ENCODE measurements at regions not wholly inside any gene's neighbourhood (a gene's known extent, or its start where the extent isn't known, plus 50 kb on each side); places are given as distances from the start of the nearest gene placed in this dataset.

DNA sequence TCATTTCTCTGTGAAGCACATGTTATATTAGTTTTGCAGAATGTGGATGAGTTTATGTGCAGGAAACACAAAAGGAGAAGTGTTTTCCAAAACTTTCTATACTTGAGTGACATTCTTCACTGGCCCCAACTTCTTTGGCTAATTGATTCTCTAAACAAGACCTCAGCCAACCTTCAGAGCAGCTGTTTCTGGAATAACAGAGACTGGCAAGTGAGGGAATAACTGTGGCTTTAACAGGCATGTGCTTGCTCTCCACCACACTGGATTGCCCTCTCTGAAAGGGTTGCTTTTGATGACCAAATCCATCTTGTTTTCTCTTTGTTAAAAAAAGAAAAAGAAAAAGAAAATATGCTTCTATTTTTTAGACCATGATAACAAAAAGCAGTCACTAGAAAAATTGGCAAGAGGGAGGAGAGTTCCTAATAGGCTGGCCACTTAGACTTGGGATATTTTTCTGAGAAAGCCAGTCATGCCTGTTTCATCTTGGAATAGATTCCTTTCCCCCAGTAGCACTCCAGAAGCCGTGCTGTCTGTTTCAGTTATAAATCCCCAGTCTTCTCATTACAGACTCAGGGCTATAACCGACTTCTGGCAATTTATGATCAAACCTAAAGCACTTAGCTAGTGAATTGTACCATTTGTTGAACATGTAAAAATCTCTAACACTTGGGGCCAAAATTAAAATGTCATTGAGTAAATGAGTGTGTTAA lies 295.0 kb upstream of the NR3C2 start (continued):
- TF ChIP-seq ZNF558 (CRISPR knock-in tag; IDR thresholded peaks at IDR 0.05; ENCODE audit: borderline replicate concordance) (no peak), SP1 (IDR thresholded peaks at IDR 0.05) (no peak), SP1 (CRISPR knock-in tag; IDR thresholded peaks at IDR 0.05) (no peak), SKI (IDR thresholded peaks at IDR 0.05; ENCODE audit: partially characterized antibody) (no peak)
- TF ChIP-seq, protein P1, sequence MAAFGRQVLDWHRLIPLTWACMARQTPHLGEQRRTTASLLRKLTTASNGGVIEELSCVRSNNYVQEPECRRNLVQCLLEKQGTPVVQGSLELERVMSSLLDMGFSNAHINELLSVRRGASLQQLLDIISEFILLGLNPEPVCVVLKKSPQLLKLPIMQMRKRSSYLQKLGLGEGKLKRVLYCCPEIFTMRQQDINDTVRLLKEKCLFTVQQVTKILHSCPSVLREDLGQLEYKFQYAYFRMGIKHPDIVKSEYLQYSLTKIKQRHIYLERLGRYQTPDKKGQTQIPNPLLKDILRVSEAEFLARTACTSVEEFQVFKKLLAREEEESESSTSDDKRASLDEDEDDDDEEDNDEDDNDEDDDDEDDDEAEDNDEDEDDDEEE (CRISPR knock-in tag; IDR thresholded peaks at IDR 0.05), result no peak

DNA sequence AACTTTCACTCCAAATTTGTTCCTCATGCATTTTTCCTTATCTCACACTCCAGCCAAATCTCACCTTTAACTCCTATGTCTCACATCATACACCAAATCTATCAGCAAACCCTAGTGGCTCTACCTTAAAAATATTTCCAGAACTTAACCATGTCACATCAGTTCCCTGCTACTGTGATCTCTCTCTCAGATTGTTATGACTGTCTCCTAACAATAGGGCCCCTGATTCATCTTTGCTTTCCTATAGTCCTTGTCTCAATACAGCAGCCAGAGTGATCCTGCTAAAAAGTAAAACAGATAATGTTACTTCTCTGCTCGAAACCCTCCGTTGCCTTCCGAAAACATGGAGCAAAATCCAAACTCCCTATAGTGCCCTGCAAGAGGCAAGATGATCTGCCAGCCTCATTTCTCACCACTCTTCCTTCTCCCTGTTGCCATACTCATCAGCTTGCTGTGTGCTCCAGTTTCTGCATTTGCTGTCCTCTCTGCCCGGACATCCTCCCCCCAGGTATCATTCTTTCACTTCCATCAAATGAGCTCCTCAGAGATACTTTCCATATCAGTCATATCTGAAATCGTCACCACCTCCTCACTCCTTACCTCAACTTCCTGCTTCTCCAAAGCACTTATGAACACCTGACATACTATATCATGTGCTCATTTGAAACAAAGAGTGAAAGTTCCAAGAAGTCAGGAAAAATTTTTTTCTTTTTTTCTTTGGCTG lies 293.4 kb upstream of the NR3C2 start:
- H3K9me3 ChIP-seq (ENCODE audit: low read length), result peaks cover 23% of the 10 kb centered on the region; the same call in 1 of the 2 replicates
- H3K27ac ChIP-seq (ENCODE audit: extremely low read length, insufficient read depth, low read length), result no peak overlapping the region
- no peaks in the 10 kb centered on the region for H3K79me2 ChIP-seq (ENCODE audit: insufficient read depth, low read length)
- no peak overlapping the region for H3K4me2 ChIP-seq (ENCODE audit: low read depth, low read length)
- no peak overlapping the region for H3K4me3 ChIP-seq (replicated peaks in 1 of 3; ENCODE audit: insufficient read depth in 1 of 3, low read depth in 2 of 3, low read length in 3 of 3)
- in situ Hi-C loops (cut with HindIII; ENCODE audit: extremely low pct_ligation_motif_present, low pct_unique_long_range_greater_than_20kb) (no loop called here), intact Hi-C loops (cut with micrococcal nuclease; ENCODE audit: unreplicated experiment) (no loop called here)
- CTCF ChIA-PET (ENCODE audit: low intra/inter-chr PET ratio, low total read pairs), result no interaction called here
- FAIRE-seq (no peak), DNase-seq (ENCODE audit: low spot score) (no peak), ATAC-seq (no peak)
- 23% methylated on average over 5 of the region's 5 CpGs for WGBS (ENCODE audit: low lambda C conversion rate)
- H2AFZ ChIP-seq (ENCODE audit: low read length), result no peak overlapping the region
- POLR2A ChIA-PET, result no interaction called here
- H3K4me1 ChIP-seq (ENCODE audit: insufficient read depth, low read length), result no peaks in the 10 kb centered on the region
- no TSS peak for BruUV-seq (replicated peaks)
- no peak overlapping the region for H3K9ac ChIP-seq (ENCODE audit: insufficient read depth, low read depth, low read length)
- H4K20me1 ChIP-seq (ENCODE audit: insufficient read depth, low read length), result no peaks in the 10 kb centered on the region
- H3K27me3 ChIP-seq (ENCODE audit: control insufficient read depth in 1 of 2, insufficient read depth in 2 of 2, low read length in 2 of 2), result no peaks in the 10 kb centered on the region; a peak in 1 of 5 replicates
- TF ChIP-seq THYN1 (CRISPR knock-in tag; IDR thresholded peaks at IDR 0.05; ENCODE audit: borderline replicate concordance, low read depth), result no peak
- no peak for TF ChIP-seq FOXK1 (CRISPR knock-in tag; IDR thresholded peaks at IDR 0.05; ENCODE audit: borderline replicate concordance, low read depth)
- TF ChIP-seq GPN1 (CRISPR knock-in tag; IDR thresholded peaks at IDR 0.05; ENCODE audit: borderline replicate concordance), result no peak
- TF ChIP-seq, protein P2, sequence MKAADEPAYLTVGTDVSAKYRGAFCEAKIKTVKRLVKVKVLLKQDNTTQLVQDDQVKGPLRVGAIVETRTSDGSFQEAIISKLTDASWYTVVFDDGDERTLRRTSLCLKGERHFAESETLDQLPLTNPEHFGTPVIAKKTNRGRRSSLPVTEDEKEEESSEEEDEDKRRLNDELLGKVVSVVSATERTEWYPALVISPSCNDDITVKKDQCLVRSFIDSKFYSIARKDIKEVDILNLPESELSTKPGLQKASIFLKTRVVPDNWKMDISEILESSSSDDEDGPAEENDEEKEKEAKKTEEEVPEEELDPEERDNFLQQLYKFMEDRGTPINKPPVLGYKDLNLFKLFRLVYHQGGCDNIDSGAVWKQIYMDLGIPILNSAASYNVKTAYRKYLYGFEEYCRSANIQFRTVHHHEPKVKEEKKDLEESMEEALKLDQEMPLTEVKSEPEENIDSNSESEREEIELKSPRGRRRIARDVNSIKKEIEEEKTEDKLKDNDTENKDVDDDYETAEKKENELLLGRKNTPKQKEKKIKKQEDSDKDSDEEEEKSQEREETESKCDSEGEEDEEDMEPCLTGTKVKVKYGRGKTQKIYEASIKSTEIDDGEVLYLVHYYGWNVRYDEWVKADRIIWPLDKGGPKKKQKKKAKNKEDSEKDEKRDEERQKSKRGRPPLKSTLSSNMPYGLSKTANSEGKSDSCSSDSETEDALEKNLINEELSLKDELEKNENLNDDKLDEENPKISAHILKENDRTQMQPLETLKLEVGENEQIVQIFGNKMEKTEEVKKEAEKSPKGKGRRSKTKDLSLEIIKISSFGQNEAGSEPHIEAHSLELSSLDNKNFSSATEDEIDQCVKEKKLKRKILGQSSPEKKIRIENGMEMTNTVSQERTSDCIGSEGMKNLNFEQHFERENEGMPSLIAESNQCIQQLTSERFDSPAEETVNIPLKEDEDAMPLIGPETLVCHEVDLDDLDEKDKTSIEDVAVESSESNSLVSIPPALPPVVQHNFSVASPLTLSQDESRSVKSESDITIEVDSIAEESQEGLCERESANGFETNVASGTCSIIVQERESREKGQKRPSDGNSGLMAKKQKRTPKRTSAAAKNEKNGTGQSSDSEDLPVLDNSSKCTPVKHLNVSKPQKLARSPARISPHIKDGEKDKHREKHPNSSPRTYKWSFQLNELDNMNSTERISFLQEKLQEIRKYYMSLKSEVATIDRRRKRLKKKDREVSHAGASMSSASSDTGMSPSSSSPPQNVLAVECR (CRISPR knock-in tag; IDR thresholded peaks at IDR 0.05; ENCODE audit: borderline replicate concordance), result no peak
- TF ChIP-seq RBFOX2 (IDR thresholded peaks at IDR 0.05; ENCODE audit: low read depth, low read length), result no peak
- no peak for TF ChIP-seq SMAD9 (CRISPR knock-in tag; IDR thresholded peaks at IDR 0.05)
- no peak for TF ChIP-seq PHF20 (CRISPR knock-in tag; IDR thresholded peaks at IDR 0.05)
- TF ChIP-seq PPARG (CRISPR knock-in tag; conservative IDR thresholded peaks at IDR 0.05), result no peak
- H3K36me3 ChIP-seq (replicated peaks in 1 of 2; ENCODE audit: control insufficient read depth in 1 of 2, insufficient read depth in 2 of 2, low read length in 2 of 2), result no peaks in the 10 kb centered on the region

All from HepG2 (cell line).